ENCODE measurements at regions not wholly inside any gene's neighbourhood (a gene's known extent, or its start where the extent isn't known, plus 50 kb on each side); places are given as distances from the start of the nearest gene placed in this dataset.

DNA sequence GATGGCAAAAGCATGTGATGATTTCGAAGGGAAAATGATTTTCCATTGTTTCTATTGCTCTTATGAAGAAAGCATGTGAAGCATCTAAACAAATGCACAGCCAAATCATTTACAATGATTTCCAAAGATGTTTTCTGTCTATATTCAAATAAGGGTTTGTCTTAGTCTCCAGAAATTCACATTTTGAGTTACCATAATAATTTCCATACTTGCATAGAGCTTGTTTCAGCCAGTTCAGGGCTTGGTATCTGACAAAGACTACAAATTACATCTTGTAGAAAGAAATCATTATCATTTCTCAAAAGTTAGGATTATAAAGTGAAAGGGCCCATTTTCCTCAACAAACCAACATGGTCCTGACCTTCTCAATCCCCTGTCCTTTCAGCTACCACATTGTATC lies 74.4 kb upstream of the PLEKHG1 start:
- DNase-seq (no peak), ATAC-seq (no peak)
- H3K9me3 Mint-ChIP-seq (ENCODE audit: low read depth) = no peaks in the 10 kb centered on the region
- H3K36me3 Mint-ChIP-seq (ENCODE audit: low read depth) = no peaks in the 10 kb centered on the region
- no peak overlapping the region for H3K4me3 Mint-ChIP-seq
- H3K27ac Mint-ChIP-seq = no peak overlapping the region
- CTCF ChIA-PET = interaction anchor here (0.6 to 0.7 kb wide), 2 partner anchors 110 to 290 kb away, joined by 3 read pairs; no protein-coding TSS in a partner anchor
- intact Hi-C loops (cut with DNase I, micrococcal nuclease) = no loop called here
- H3K27me3 Mint-ChIP-seq = peaks cover 9% of the 10 kb centered on the region
- peaks cover 3% of the 10 kb centered on the region for H3K4me1 Mint-ChIP-seq
- POLR2A ChIA-PET = no interaction called here

DNA sequence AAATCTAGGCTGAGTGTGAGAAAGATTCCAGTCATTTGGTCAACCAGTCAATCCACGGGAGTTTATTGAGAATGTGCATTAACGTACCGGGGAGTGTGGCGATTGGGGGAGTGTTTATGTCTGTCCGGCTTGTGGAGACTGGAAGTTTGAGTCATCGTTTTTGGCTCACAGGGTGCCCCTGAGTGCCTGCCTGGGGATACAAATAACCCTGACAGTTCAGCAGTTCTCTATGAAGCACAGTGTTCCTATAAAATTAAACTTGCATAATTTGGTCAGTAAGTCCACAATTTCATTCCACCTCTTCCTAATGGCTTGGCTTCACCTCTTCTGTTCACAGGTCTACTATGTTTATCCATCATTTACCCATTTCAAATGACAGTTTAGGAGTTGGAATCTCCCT lies 72.6 kb upstream of the PLEKHG1 start:
- no peak overlapping the region for H3K27ac Mint-ChIP-seq
- intact Hi-C loops (cut with DNase I, micrococcal nuclease) = no loop called here
- no peaks in the 10 kb centered on the region for H3K36me3 Mint-ChIP-seq (ENCODE audit: low read depth)
- no peak overlapping the region for H3K4me3 Mint-ChIP-seq
- peaks cover 3% of the 10 kb centered on the region for H3K4me1 Mint-ChIP-seq
- ATAC-seq (no peak), DNase-seq (no peak)
- ChIA-PET POLR2A (no interaction called here), CTCF (no interaction called here)
- no peaks in the 10 kb centered on the region for H3K9me3 Mint-ChIP-seq (ENCODE audit: low read depth)
- H3K27me3 Mint-ChIP-seq = peaks cover 9% of the 10 kb centered on the region

DNA sequence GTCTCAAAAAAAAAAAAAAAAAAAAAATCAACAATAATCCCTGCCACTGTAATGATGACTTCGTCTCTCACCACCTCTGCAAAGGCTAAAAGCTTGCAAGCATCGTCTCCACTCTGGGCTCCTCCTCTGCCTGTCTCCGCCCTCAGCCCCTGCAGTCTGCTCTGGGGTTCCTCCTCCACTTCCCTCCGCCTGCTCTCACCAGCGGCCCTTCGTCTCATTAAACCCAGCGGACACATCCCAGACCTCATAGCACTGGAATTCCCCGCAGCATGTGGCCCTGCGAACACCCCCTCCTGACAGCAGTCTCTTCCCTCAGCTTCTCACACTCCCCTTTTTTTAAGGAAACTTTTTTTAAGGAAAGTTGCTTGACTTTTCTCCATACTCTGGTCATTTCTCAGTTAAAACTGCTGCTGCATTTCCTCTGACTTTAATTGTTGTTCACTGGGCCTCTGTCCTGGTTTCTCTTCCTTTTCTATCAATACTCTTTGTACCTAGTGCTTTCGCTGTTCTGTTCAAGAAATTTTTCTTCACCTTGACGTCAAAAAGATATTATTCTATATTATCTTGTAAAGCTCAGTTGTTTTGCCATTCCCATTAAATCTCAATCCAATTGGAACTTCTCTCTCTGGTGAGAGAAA lies 70.9 kb upstream of the PLEKHG1 start:
- DNase-seq = no peak
- intact Hi-C loops (cut with DNase I, micrococcal nuclease) = no loop called here
- ChIA-PET CTCF (no interaction called here), POLR2A (interaction anchor here (0.5 kb wide), 1 partner anchor 15 kb away, joined by 3 read pairs; no protein-coding TSS in a partner anchor)
- peak; percentile 30 for ATAC-seq
- no peak overlapping the region for H3K4me3 Mint-ChIP-seq
- peaks cover 9% of the 10 kb centered on the region for H3K27me3 Mint-ChIP-seq
- no peak overlapping the region for H3K27ac Mint-ChIP-seq
- H3K36me3 Mint-ChIP-seq (ENCODE audit: low read depth) = no peaks in the 10 kb centered on the region
- peaks cover 3% of the 10 kb centered on the region for H3K4me1 Mint-ChIP-seq
- H3K9me3 Mint-ChIP-seq (ENCODE audit: low read depth) = no peaks in the 10 kb centered on the region

DNA sequence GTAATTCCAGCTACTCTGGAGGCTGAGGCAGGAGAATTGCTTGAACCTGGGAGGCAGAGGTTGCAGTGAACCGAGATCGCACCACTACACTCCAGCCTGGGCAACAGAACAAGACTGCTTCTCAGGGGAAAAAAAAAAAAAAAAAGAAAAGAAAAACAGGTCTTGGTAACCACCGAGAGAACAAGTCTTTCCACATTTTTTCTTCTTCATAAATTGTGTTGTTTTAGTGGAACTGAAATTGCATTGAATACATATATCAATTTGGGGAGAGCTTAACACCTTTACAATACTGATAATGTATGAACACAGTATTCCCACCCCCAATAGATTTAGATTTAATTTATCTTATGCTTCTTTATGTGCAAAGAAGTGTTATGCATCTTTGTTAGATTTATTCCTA lies 70.0 kb upstream of the PLEKHG1 start:
- intact Hi-C loops (cut with DNase I, micrococcal nuclease) = no loop called here
- Mint-ChIP-seq H3K36me3 (ENCODE audit: low read depth) (no peaks in the 10 kb centered on the region), H3K4me1 (peaks cover 3% of the 10 kb centered on the region), H3K27me3 (peaks cover 9% of the 10 kb centered on the region), H3K4me3 (no peak overlapping the region), H3K27ac (no peak overlapping the region), H3K9me3 (ENCODE audit: low read depth) (no peaks in the 10 kb centered on the region)
- ATAC-seq (no peak), DNase-seq (no peak)
- ChIA-PET CTCF (no interaction called here), POLR2A (no interaction called here)

GRCh38 chr6:150531957-150532356 lies 67.7 kb upstream of the PLEKHG1 start:
- CTCF ChIA-PET = no interaction called here
- H3K36me3 Mint-ChIP-seq (ENCODE audit: low read depth) = no peaks in the 10 kb centered on the region
- POLR2A ChIA-PET = no interaction called here
- H3K27ac Mint-ChIP-seq = no peak overlapping the region
- no peaks in the 10 kb centered on the region for H3K9me3 Mint-ChIP-seq (ENCODE audit: low read depth)
- DNase-seq (no peak), ATAC-seq (no peak)
- H3K27me3 Mint-ChIP-seq = peaks cover 10% of the 10 kb centered on the region
- H3K4me1 Mint-ChIP-seq = peaks cover 3% of the 10 kb centered on the region
- H3K4me3 Mint-ChIP-seq = no peak overlapping the region
- intact Hi-C loops (cut with DNase I, micrococcal nuclease) = no loop called here

- H3K36me3 Mint-ChIP-seq (ENCODE audit: low read depth) = no peaks in the 10 kb centered on the region
- H3K4me3 Mint-ChIP-seq = no peak overlapping the region
- peaks cover 11% of the 10 kb centered on the region for H3K27me3 Mint-ChIP-seq
- intact Hi-C loops (cut with DNase I, micrococcal nuclease) = no loop called here
- no peaks in the 10 kb centered on the region for H3K9me3 Mint-ChIP-seq (ENCODE audit: low read depth)
- peaks cover 3% of the 10 kb centered on the region for H3K4me1 Mint-ChIP-seq
- ChIA-PET POLR2A (no interaction called here), CTCF (no interaction called here)
- no peak overlapping the region for H3K27ac Mint-ChIP-seq
- no peak for ATAC-seq
- no peak for DNase-seq
Measured at GRCh38 chr6:150534553-150534952, 65.1 kb upstream of the PLEKHG1 start.

GRCh38 chr6:150535151-150535804 lies 64.4 kb upstream of the PLEKHG1 start:
- DNase-seq (no peak), ATAC-seq (no peak)
- Mint-ChIP-seq H3K36me3 (ENCODE audit: low read depth) (no peaks in the 10 kb centered on the region), H3K4me3 (no peak overlapping the region), H3K27me3 (peaks cover 13% of the 10 kb centered on the region), H3K27ac (no peak overlapping the region), H3K9me3 (ENCODE audit: low read depth) (no peaks in the 10 kb centered on the region), H3K4me1 (peaks cover 5% of the 10 kb centered on the region)
- POLR2A ChIA-PET = no interaction called here
- CTCF ChIA-PET = no interaction called here
- intact Hi-C loops (cut with DNase I, micrococcal nuclease) = no loop called here

GRCh38 chr6:150535818-150536220 lies 63.9 kb upstream of the PLEKHG1 start:
- H3K9me3 Mint-ChIP-seq (ENCODE audit: low read depth) = no peaks in the 10 kb centered on the region
- H3K27me3 Mint-ChIP-seq = peaks cover 15% of the 10 kb centered on the region
- ChIA-PET CTCF (no interaction called here), POLR2A (no interaction called here)
- H3K27ac Mint-ChIP-seq = no peak overlapping the region
- H3K36me3 Mint-ChIP-seq (ENCODE audit: low read depth) = no peaks in the 10 kb centered on the region
- no peak for ATAC-seq
- no peak overlapping the region for H3K4me3 Mint-ChIP-seq
- peaks cover 5% of the 10 kb centered on the region for H3K4me1 Mint-ChIP-seq
- intact Hi-C loops (cut with DNase I, micrococcal nuclease) = no loop called here
- no peak for DNase-seq

DNA sequence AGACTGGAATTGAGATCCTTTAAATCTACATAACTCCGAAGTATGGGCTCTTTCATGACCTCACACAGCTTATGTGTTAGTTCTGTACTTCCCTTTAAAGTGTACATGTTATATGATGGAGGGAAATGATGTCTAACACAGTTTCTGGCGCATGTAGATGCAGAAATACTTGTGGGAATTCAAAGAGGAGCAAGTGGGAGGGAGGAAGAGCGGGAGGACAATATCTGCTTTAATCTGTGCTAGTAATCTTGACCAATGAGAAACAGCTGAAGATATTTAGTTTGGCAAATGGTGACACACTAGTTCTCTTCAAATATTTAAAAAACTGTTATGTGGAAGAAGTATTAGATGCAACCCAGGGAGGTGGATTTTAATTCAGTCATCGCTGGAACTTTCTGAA lies 62.9 kb upstream of the PLEKHG1 start:
- Mint-ChIP-seq H3K4me3 (no peak overlapping the region), H3K9me3 (ENCODE audit: low read depth) (no peaks in the 10 kb centered on the region), H3K36me3 (ENCODE audit: low read depth) (no peaks in the 10 kb centered on the region), H3K27ac (no peak overlapping the region), H3K4me1 (peaks cover 5% of the 10 kb centered on the region), H3K27me3 (peaks cover 15% of the 10 kb centered on the region)
- intact Hi-C loops (cut with DNase I, micrococcal nuclease) = no loop called here
- ChIA-PET POLR2A (no interaction called here), CTCF (interaction anchor here (2.1 kb wide), 1 partner anchor 278 kb away, joined by 5 read pairs; no protein-coding TSS in a partner anchor)
- no peak for DNase-seq
- no peak for ATAC-seq

- ATAC-seq = no peak
- H3K4me3 Mint-ChIP-seq = no peak overlapping the region
- peaks cover 15% of the 10 kb centered on the region for H3K27me3 Mint-ChIP-seq
- H3K4me1 Mint-ChIP-seq = peaks cover 5% of the 10 kb centered on the region
- DNase-seq = no peak
- H3K9me3 Mint-ChIP-seq (ENCODE audit: low read depth) = no peaks in the 10 kb centered on the region
- no peaks in the 10 kb centered on the region for H3K36me3 Mint-ChIP-seq (ENCODE audit: low read depth)
- H3K27ac Mint-ChIP-seq = no peak overlapping the region
- intact Hi-C loops (cut with DNase I, micrococcal nuclease) = no loop called here
- POLR2A ChIA-PET = no interaction called here
- CTCF ChIA-PET = interaction anchor here (2.1 kb wide), 1 partner anchor 278 kb away, joined by 5 read pairs; no protein-coding TSS in a partner anchor
Measured at GRCh38 chr6:150537491-150537890, 62.2 kb upstream of the PLEKHG1 start.

DNA sequence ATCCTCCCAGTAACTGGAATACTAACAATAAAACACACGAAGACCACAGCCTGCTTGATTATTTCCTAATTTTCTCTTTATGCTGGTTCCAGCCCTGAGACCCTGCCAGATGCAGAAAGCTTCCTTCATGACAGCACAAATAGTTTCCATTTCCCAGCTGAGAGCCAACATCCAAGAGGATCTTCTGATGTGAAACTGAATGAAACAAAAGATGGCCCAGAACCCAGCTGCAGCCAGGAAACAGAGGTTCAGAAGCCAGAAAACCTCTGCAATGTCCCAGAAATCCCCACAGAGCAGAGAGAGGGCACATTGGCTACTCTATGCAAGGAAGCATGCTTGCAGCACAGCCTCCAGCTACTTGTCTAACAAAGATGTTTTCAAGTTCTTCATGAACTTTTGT lies 61.8 kb upstream of the PLEKHG1 start:
- DNase-seq (no peak), ATAC-seq (no peak)
- H3K27me3 Mint-ChIP-seq = peaks cover 15% of the 10 kb centered on the region
- no peak overlapping the region for H3K4me3 Mint-ChIP-seq
- CTCF ChIA-PET = interaction anchor here (1.1 to 2.1 kb wide), 2 partner anchors 149 to 277 kb away, joined by 3 to 5 read pairs; no protein-coding TSS in a partner anchor
- intact Hi-C loops (cut with DNase I, micrococcal nuclease) = no loop called here
- peaks cover 5% of the 10 kb centered on the region for H3K4me1 Mint-ChIP-seq
- H3K27ac Mint-ChIP-seq = no peak overlapping the region
- H3K36me3 Mint-ChIP-seq (ENCODE audit: low read depth) = no peaks in the 10 kb centered on the region
- POLR2A ChIA-PET = no interaction called here
- no peaks in the 10 kb centered on the region for H3K9me3 Mint-ChIP-seq (ENCODE audit: low read depth)

- ChIA-PET CTCF (interaction anchor here (1.2 kb wide), 1 partner anchor 276 kb away, joined by 6 read pairs; no protein-coding TSS in a partner anchor), POLR2A (no interaction called here)
- H3K27ac Mint-ChIP-seq = no peak overlapping the region
- DNase-seq (no peak), ATAC-seq (no peak)
- H3K4me3 Mint-ChIP-seq = no peak overlapping the region
- peaks cover 19% of the 10 kb centered on the region for H3K27me3 Mint-ChIP-seq
- H3K4me1 Mint-ChIP-seq = peaks cover 5% of the 10 kb centered on the region
- no peaks in the 10 kb centered on the region for H3K36me3 Mint-ChIP-seq (ENCODE audit: low read depth)
- no peaks in the 10 kb centered on the region for H3K9me3 Mint-ChIP-seq (ENCODE audit: low read depth)
- intact Hi-C loops (cut with DNase I, micrococcal nuclease) = no loop called here
Measured at GRCh38 chr6:150539111-150539510, 60.6 kb upstream of the PLEKHG1 start.
